A673 (cell line): ENCODE measurements at regions not wholly inside any gene's neighbourhood (a gene's known extent, or its start where the extent isn't known, plus 50 kb on each side); places are given as distances from the start of the nearest gene placed in this dataset.
A peak's percentile ranks its signal among the peaks of the same experiment; 100 is the strongest.

Experiments
- BruUV-seq: library from RNA; stranded (reverse); fragments of 400-500 nt; replicated peaks from 2 replicates; lab custom pipeline; 2021; lab: Mats Ljungman, UMichigan
- CTCF ChIA-PET: fragments of 300-600 bp; sonication (Branson Sonifier 250); formaldehyde crosslinking; loops from one replicate; lab custom pipeline; 2022; ENCODE audit warnings: antibody characterized with exemption; lab: Charles Lee
- POLR2A ChIA-PET: fragments of 300-600 bp; sonication (Branson Sonifier 250); formaldehyde crosslinking; loops from one replicate; lab custom pipeline; 2022; ENCODE audit warnings: antibody characterized with exemption; ENCODE audit not compliant: low non-redundant PET; lab: Charles Lee
- DNase-seq: peaks from one replicate; pipeline ENCODE4 v3.0.0-alpha.2; 2015; ENCODE audit warnings: low spot score
- H3K27ac ChIP-seq: fragments of 200-600 bp; sonication (generic); 2 replicates; pipeline ENCODE4 v1.5.1; 2016; ENCODE audit warnings: mixed run types, low read depth, mild to moderate bottlenecking, mixed read lengths, antibody characterized with exemption, low read length; ENCODE audit not compliant: poor library complexity, severe bottlenecking
- H3K27me3 ChIP-seq: fragments of 200-600 bp; sonication (generic); replicated peaks from 2 replicates; pipeline ENCODE4 v1.6.1; 2017; ENCODE audit warnings: mixed run types, low read depth, mild to moderate bottlenecking, mixed read lengths, antibody characterized with exemption, low read length; ENCODE audit not compliant: insufficient read depth, poor library complexity
- H3K36me3 ChIP-seq: fragments of 200-600 bp; sonication (generic); 2 replicates; pipeline ENCODE4 v1.6.1; 2016; ENCODE audit warnings: mixed run types, mild to moderate bottlenecking, mixed read lengths, antibody characterized with exemption, low read length; ENCODE audit not compliant: insufficient read depth, poor library complexity, severe bottlenecking
- H3K4me1 ChIP-seq: fragments of 200-600 bp; sonication (generic); 2 replicates; pipeline ENCODE4 v1.6.1; 2017; ENCODE audit warnings: mixed run types, mild to moderate bottlenecking, mixed read lengths, antibody characterized with exemption, low read length; ENCODE audit not compliant: insufficient read depth, poor library complexity, severe bottlenecking
- H3K4me3 ChIP-seq: fragments of 200-600 bp; sonication (generic); 2 replicates; pipeline ENCODE4 v1.5.1; 2016; ENCODE audit warnings: low read depth, mixed run types, mild to moderate bottlenecking, mixed read lengths, low read length; ENCODE audit not compliant: poor library complexity, severe bottlenecking
- H3K9me3 ChIP-seq: fragments of 200-600 bp; sonication (generic); 2 replicates; pipeline ENCODE4 v1.6.1; 2016; ENCODE audit warnings: mixed run types, low read depth, mild to moderate bottlenecking, mixed read lengths, antibody characterized with exemption, low read length; ENCODE audit not compliant: poor library complexity, severe bottlenecking
- EZH2 ChIP-seq: fragments of 200-600 bp; sonication (generic); IDR thresholded peaks from 2 replicates; pipeline ENCODE4 v1.6.1; 2017; ENCODE audit warnings: borderline replicate concordance, low read depth, mild to moderate bottlenecking, mixed read lengths, antibody characterized with exemption, low read length; ENCODE audit not compliant: poor library complexity, severe bottlenecking
- intact Hi-C: fragments of 100-400 bp; cut with micrococcal nuclease; formaldehyde crosslinking; loops from one replicate; pipeline ENCODE4 v1.10.0; 2022; ENCODE audit not compliant: unreplicated experiment
- TF ChIP-seq, protein P1 (sequence below): fragments of 300-800, 200-600 bp; sonication (generic); conservative IDR thresholded peaks from 2 replicates; pipeline ENCODE4 v1.5.1; 2017; ENCODE audit warnings: low read depth, mild to moderate bottlenecking, antibody characterized with exemption, low read length, moderate library complexity, mixed read lengths

GRCh38 chr14:71232506-71232905 is 325.2 kb downstream of the PCNX1 start:
- TF ChIP-seq EZH2 = no peak
- TF ChIP-seq, protein P1, sequence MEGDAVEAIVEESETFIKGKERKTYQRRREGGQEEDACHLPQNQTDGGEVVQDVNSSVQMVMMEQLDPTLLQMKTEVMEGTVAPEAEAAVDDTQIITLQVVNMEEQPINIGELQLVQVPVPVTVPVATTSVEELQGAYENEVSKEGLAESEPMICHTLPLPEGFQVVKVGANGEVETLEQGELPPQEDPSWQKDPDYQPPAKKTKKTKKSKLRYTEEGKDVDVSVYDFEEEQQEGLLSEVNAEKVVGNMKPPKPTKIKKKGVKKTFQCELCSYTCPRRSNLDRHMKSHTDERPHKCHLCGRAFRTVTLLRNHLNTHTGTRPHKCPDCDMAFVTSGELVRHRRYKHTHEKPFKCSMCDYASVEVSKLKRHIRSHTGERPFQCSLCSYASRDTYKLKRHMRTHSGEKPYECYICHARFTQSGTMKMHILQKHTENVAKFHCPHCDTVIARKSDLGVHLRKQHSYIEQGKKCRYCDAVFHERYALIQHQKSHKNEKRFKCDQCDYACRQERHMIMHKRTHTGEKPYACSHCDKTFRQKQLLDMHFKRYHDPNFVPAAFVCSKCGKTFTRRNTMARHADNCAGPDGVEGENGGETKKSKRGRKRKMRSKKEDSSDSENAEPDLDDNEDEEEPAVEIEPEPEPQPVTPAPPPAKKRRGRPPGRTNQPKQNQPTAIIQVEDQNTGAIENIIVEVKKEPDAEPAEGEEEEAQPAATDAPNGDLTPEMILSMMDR = no peak
- no TSS peak for BruUV-seq

GRCh38 chr14:71235875-71236274 is 328.6 kb downstream of the PCNX1 start:
- H3K4me3 ChIP-seq = peak overlapping the region; percentile 10
- no peaks in the 10 kb centered on the region for H3K27me3 ChIP-seq
- H3K27ac ChIP-seq = peak overlapping the region; percentile 67
- TF ChIP-seq EZH2 = no peak
- intact Hi-C loops = no loop called here
- peaks cover 13% of the 10 kb centered on the region for H3K4me1 ChIP-seq
- POLR2A ChIA-PET = interaction anchor here (0.6 kb wide), 1 partner anchor 54 kb away, joined by 3 read pairs; no protein-coding TSS in a partner anchor
- no peaks in the 10 kb centered on the region for H3K36me3 ChIP-seq
- CTCF ChIA-PET = interaction anchor here (0.6 to 1.5 kb wide), 2 partner anchors 69 to 295 kb away, joined by 3 read pairs; no protein-coding TSS in a partner anchor
- no TSS peak for BruUV-seq
- H3K9me3 ChIP-seq = no peaks in the 10 kb centered on the region
- DNase-seq = peak; percentile 94

More at GRCh38 chr14:71232506-71232905, 325.2 kb downstream of the PCNX1 start:
- no peak overlapping the region for H3K27ac ChIP-seq
- no peaks in the 10 kb centered on the region for H3K36me3 ChIP-seq
- no peak overlapping the region for H3K4me3 ChIP-seq
- POLR2A ChIA-PET = no interaction called here
- CTCF ChIA-PET = no interaction called here
- H3K4me1 ChIP-seq = peaks cover 13% of the 10 kb centered on the region
- DNase-seq = no peak
- H3K9me3 ChIP-seq = no peaks in the 10 kb centered on the region
- H3K27me3 ChIP-seq = no peaks in the 10 kb centered on the region
- intact Hi-C loops = no loop called here

- H3K27ac ChIP-seq = peak overlapping the region; percentile 67
- H3K4me1 ChIP-seq = peaks cover 13% of the 10 kb centered on the region
- no TSS peak for BruUV-seq
- H3K4me3 ChIP-seq = peak overlapping the region; percentile 10
- intact Hi-C loops = no loop called here
- CTCF ChIA-PET = interaction anchor here (0.6 to 1.5 kb wide), 2 partner anchors 70 to 294 kb away, joined by 3 read pairs; no protein-coding TSS in a partner anchor
- no peaks in the 10 kb centered on the region for H3K9me3 ChIP-seq
- H3K27me3 ChIP-seq = no peaks in the 10 kb centered on the region
- H3K36me3 ChIP-seq = no peaks in the 10 kb centered on the region
- peak; percentile 87 for DNase-seq
- POLR2A ChIA-PET = interaction anchor here (0.6 kb wide), 1 partner anchor 55 kb away, joined by 3 read pairs; no protein-coding TSS in a partner anchor
- TF ChIP-seq EZH2 = no peak
- TF ChIP-seq, protein P1 = peak; percentile 26; the same call in 1 of the 2 replicates
Observed at GRCh38 chr14:71236487-71236886, 329.2 kb downstream of the PCNX1 start.

- CTCF ChIA-PET = no interaction called here
- POLR2A ChIA-PET = no interaction called here
Observed at GRCh38 chr14:71237556-71237955, 330.3 kb downstream of the PCNX1 start.

More at GRCh38 chr14:71237556-71237955, 330.3 kb downstream of the PCNX1 start:
- TF ChIP-seq, protein P1 = no peak
- TF ChIP-seq EZH2 = no peak
- no TSS peak for BruUV-seq
- no peak for DNase-seq
- Histone ChIP-seq H3K36me3 (no peaks in the 10 kb centered on the region), H3K9me3 (no peaks in the 10 kb centered on the region), H3K27ac (peak overlapping the region; percentile 67), H3K4me3 (no peak overlapping the region), H3K4me1 (peaks cover 13% of the 10 kb centered on the region), H3K27me3 (no peaks in the 10 kb centered on the region)
- intact Hi-C loops = no loop called here
